GM06990 (cell line): ENCODE measurements at regions not wholly inside any gene's neighbourhood (a gene's known extent, or its start where the extent isn't known, plus 50 kb on each side); places are given as distances from the start of the nearest gene placed in this dataset.

ENCODE experiments used
- DNase-seq: peaks from one replicate; pipeline ENCODE4 v3.0.0-alpha.2; 2011; ENCODE audit not compliant: insufficient read length; ENCODE audit errors: extremely low read depth
- H3K27me3 ChIP-seq: replicated peaks from 2 replicates; pipeline ENCODE4 v1.6.0; 2011; ENCODE audit warnings: low read length; ENCODE audit not compliant: control insufficient read depth, insufficient read depth
- H3K36me3 ChIP-seq: 2 replicates; pipeline ENCODE4 v1.5.1; 2011; ENCODE audit warnings: low read length; ENCODE audit not compliant: control insufficient read depth, insufficient read depth
- H3K4me3 ChIP-seq: replicated peaks from 2 replicates; pipeline ENCODE4 v1.5.1; 2011; ENCODE audit warnings: low read depth, mild to moderate bottlenecking, control low read depth, low read length
- CTCF ChIP-seq: IDR thresholded peaks from 2 replicates; pipeline ENCODE4 v1.5.1; 2011; ENCODE audit warnings: low read length, control low read depth, mild to moderate bottlenecking, inconsistent platforms; ENCODE audit not compliant: insufficient read depth, poor library complexity, severe bottlenecking

- no peak overlapping the region for H3K4me3 ChIP-seq
- no peak for TF ChIP-seq CTCF
- H3K36me3 ChIP-seq: no peaks in the 10 kb centered on the region
- no peaks in the 10 kb centered on the region for H3K27me3 ChIP-seq
- no peak for DNase-seq
These were observed 348.1 kb downstream of the THBS2 start for GRCh38 chr6:168905451-168906090.

GRCh38 chr6:168903613-168904345 lies 349.9 kb downstream of the THBS2 start:
- TF ChIP-seq CTCF: no peak
- DNase-seq: no peak
- no peaks in the 10 kb centered on the region for H3K27me3 ChIP-seq

GRCh38 chr6:168902075-168902474 lies 351.6 kb downstream of the THBS2 start:
- no peak for DNase-seq
- H3K4me3 ChIP-seq: no peak overlapping the region
- no peaks in the 10 kb centered on the region for H3K36me3 ChIP-seq
- no peaks in the 10 kb centered on the region for H3K27me3 ChIP-seq
- no peak for TF ChIP-seq CTCF

More at GRCh38 chr6:168903613-168904345, 349.9 kb downstream of the THBS2 start:
- no peaks in the 10 kb centered on the region for H3K36me3 ChIP-seq
- no peak overlapping the region for H3K4me3 ChIP-seq

GRCh38 chr6:168901076-168901475 lies 352.6 kb downstream of the THBS2 start:
- Histone ChIP-seq H3K4me3 (no peak overlapping the region), H3K27me3 (no peaks in the 10 kb centered on the region), H3K36me3 (no peaks in the 10 kb centered on the region)
- DNase-seq: no peak
- no peak for TF ChIP-seq CTCF

GRCh38 chr6:168896321-168896720 lies 357.3 kb downstream of the THBS2 start:
- no peak for TF ChIP-seq CTCF
- Histone ChIP-seq H3K27me3 (no peaks in the 10 kb centered on the region), H3K36me3 (no peaks in the 10 kb centered on the region), H3K4me3 (no peak overlapping the region)
- DNase-seq: no peak
